Stomach (tissue), 8 donors: ENCODE measurements at regions not wholly inside any gene's neighbourhood (a gene's known extent, or its start where the extent isn't known, plus 50 kb on each side); places are given as distances from the start of the nearest gene placed in this dataset.
"Not testable (repeated sequence)": the region's sequence is repeated elsewhere in the genome, so short reads cannot be mapped to it uniquely, and the experiment has no call there.

Source experiments
- DNase-seq, 2 donors: peaks; one replicate each; pipeline versions ENCODE4 v3.0.0 to v3.0.0-alpha.2; 2013 to 2019
- H3K27ac ChIP-seq, 5 donors: fragments of 200-600 bp in 4 of 5; sonication (generic) in 4 of 5; one replicate each; pipeline ENCODE4 v1.5.1; 2013 to 2019; ENCODE audit warnings: mild to moderate bottlenecking in 1 of 5, moderate library complexity in 1 of 5
- H3K27me3 ChIP-seq, 3 donors: fragments of 200-600 bp; sonication (generic); one replicate each; pipeline ENCODE4 v1.5.1; 2017 to 2019; ENCODE audit warnings: mixed run types in 1 of 3
- H3K36me3 ChIP-seq, 4 donors: fragments of 200-600 bp; sonication (generic); 1 replicate in 3 of 4; 2 replicates in 1 of 4; pipeline ENCODE4 v1.5.1; 2016 to 2019
- H3K4me1 ChIP-seq, 4 donors: fragments of 200-600 bp; sonication (generic); one replicate each; pipeline ENCODE4 v1.5.1; 2016 to 2019
- H3K4me3 ChIP-seq, 4 donors: fragments of 200-600 bp; sonication (generic) in 3 of 4; one replicate each; pipeline ENCODE4 v1.5.1; 2016 to 2019; ENCODE audit warnings: mild to moderate bottlenecking in 1 of 4
- H3K9me3 ChIP-seq, 4 donors: fragments of 200-600 bp; sonication (generic); one replicate each; pipeline ENCODE4 v1.5.1; 2016 to 2019
- CTCF ChIP-seq, 7 experiments: fragments of 450-650 bp in 4 of 7; fragments of 200-600 bp in 3 of 7; sonication (generic) in 3 of 7; IDR thresholded peaks; one replicate each; pipeline ENCODE4 v1.5.1; 2016 to 2019; ENCODE audit warnings: antibody characterized with exemption in 7 of 7, control low read depth in 2 of 7, mild to moderate bottlenecking in 1 of 7
- EP300 ChIP-seq: sonication (generic); formaldehyde crosslinking; IDR thresholded peaks from one replicate; pipeline ENCODE4 v1.6.1; 2017; ENCODE audit warnings: antibody characterized with exemption
- POLR2A ChIP-seq, 4 donors: fragments of 450-650 bp; IDR thresholded peaks; one replicate each; pipeline ENCODE4 v1.6.1; 2016; ENCODE audit warnings: antibody characterized with exemption in 4 of 4, control low read depth in 2 of 4, mild to moderate bottlenecking in 1 of 4, moderate library complexity in 1 of 4
- POLR2AphosphoS5 ChIP-seq, 3 donors: sonication (generic); formaldehyde crosslinking; IDR thresholded peaks; one replicate each; pipeline ENCODE4 v1.6.1; 2016; ENCODE audit warnings: antibody characterized with exemption in 3 of 3
- WGBS, 5 donors: extraction: QIAGEN DNeasy Blood & Tissue Kit in 3 of 5; methylation state at CpG; one replicate each; pipeline versions ENCODE4 v1.1.5 to v1.1.7; 2013 to 2018; 5-methylcytosine and 5-hydroxymethylcytosine counted together
- intact Hi-C: fragments of 100-400 bp; cut with DNase I; formaldehyde crosslinking; loops from one replicate; pipeline ENCODE4 v1.15.1; 2023; ENCODE audit warnings: low total_unique reads
- donor health status: healthy with polysubstance abuse.
- donor health status: Bipolar disorder and iron deficiency.
- donor health status: healthy.

GRCh38 chr9:81308404-81308803 is 380.9 kb downstream of the TLE1 start:
- peaks cover 0 to 4% (median 0%) of the 10 kb centered on the region in 4 donors for H3K9me3 ChIP-seq
- H3K36me3 ChIP-seq = no peaks in the 10 kb centered on the region
- DNase-seq = no peak
- WGBS, 5 donors = 84 to 93% (median 88%) methylated on average over 4 of the region's 4 CpGs
- TF ChIP-seq POLR2AphosphoS5 (IDR thresholded peaks at IDR 0.05) (no peak), CTCF (IDR thresholded peaks at IDR 0.05) (no peak), EP300 (no peak), POLR2A (IDR thresholded peaks at IDR 0.05) (no peak)
- intact Hi-C loops = no loop called here
- no peak overlapping the region for H3K4me3 ChIP-seq
- no peak overlapping the region for H3K27ac ChIP-seq
- no peaks in the 10 kb centered on the region for H3K4me1 ChIP-seq
- H3K27me3 ChIP-seq = no peaks in the 10 kb centered on the region

GRCh38 chr9:81307791-81308190 is 381.6 kb downstream of the TLE1 start:
- peak in 1 of 2 donors; percentile 31 for DNase-seq
- H3K36me3 ChIP-seq, H3K4me1 ChIP-seq, intact Hi-C loops, H3K4me3 ChIP-seq, H3K9me3 ChIP-seq, H3K27ac ChIP-seq, H3K27me3 ChIP-seq: not testable (repeated sequence)
- WGBS, 5 donors = 63 to 69% (median 67%) methylated on average over 5 of the region's 5 CpGs

GRCh38 chr9:81305561-81306182 is 383.7 kb downstream of the TLE1 start:
- H3K4me1 ChIP-seq = no peaks in the 10 kb centered on the region
- H3K36me3 ChIP-seq = no peaks in the 10 kb centered on the region
- no peak overlapping the region for H3K4me3 ChIP-seq
- H3K9me3 ChIP-seq = peaks cover 0 to 9% (median 0%) of the 10 kb centered on the region in 4 donors
- intact Hi-C loops = no loop called here
- H3K27ac ChIP-seq = no peak overlapping the region
- H3K27me3 ChIP-seq = no peaks in the 10 kb centered on the region
- no peak for DNase-seq
- TF ChIP-seq POLR2AphosphoS5 (IDR thresholded peaks at IDR 0.05) (no peak), EP300 (no peak), POLR2A (IDR thresholded peaks at IDR 0.05) (no peak), CTCF (IDR thresholded peaks at IDR 0.05) (no peak)
- WGBS, 5 donors = 65 to 81% (median 78%) methylated on average over 6 of the region's 6 CpGs

GRCh38 chr9:81303658-81304057 is 385.7 kb downstream of the TLE1 start:
- intact Hi-C loops = no loop called here
- no peaks in the 10 kb centered on the region for H3K36me3 ChIP-seq
- H3K27ac ChIP-seq = no peak overlapping the region
- no peak overlapping the region for H3K4me3 ChIP-seq
- WGBS, 5 donors = 64 to 79% (median 71%) methylated on average over 5 of the region's 5 CpGs
- no peaks in the 10 kb centered on the region for H3K4me1 ChIP-seq
- DNase-seq = no peak
- peaks cover 0 to 10% (median 5%) of the 10 kb centered on the region in 4 donors for H3K9me3 ChIP-seq
- no peaks in the 10 kb centered on the region for H3K27me3 ChIP-seq
- no peak for TF ChIP-seq EP300
- TF ChIP-seq CTCF (IDR thresholded peaks at IDR 0.05) = no peak
- no peak for TF ChIP-seq POLR2AphosphoS5 (IDR thresholded peaks at IDR 0.05)
- no peak for TF ChIP-seq POLR2A (IDR thresholded peaks at IDR 0.05)

- DNase-seq = no peak
- TF ChIP-seq EP300 (no peak), POLR2AphosphoS5 (IDR thresholded peaks at IDR 0.05) (no peak), POLR2A (IDR thresholded peaks at IDR 0.05) (no peak), CTCF (IDR thresholded peaks at IDR 0.05) (no peak)
- intact Hi-C loops = no loop called here
- Histone ChIP-seq H3K27me3 (no peaks in the 10 kb centered on the region), H3K4me1 (no peaks in the 10 kb centered on the region), H3K9me3 (no peaks in the 10 kb centered on the region), H3K36me3 (no peaks in the 10 kb centered on the region), H3K27ac (no peak overlapping the region), H3K4me3 (no peak overlapping the region)
Observed at GRCh38 chr9:81293651-81294050, 395.7 kb downstream of the TLE1 start.
